GM23248 (cell line): ENCODE measurements at regions not wholly inside any gene's neighbourhood (a gene's known extent, or its start where the extent isn't known, plus 50 kb on each side); places are given as distances from the start of the nearest gene placed in this dataset.

Source experiments
- DNase-seq: peaks from one replicate; pipeline ENCODE4 v3.0.0-alpha.2; 2015
- H2AFZ ChIP-seq: fragments of 200-600 bp; sonication (generic); 2 replicates; pipeline ENCODE4 v1.6.1; 2016; ENCODE audit warnings: antibody characterized with exemption
- H3F3A ChIP-seq: fragments of 200-600 bp; sonication (generic); 2 replicates; pipeline ENCODE4 v1.6.1; 2016; ENCODE audit warnings: mild to moderate bottlenecking, antibody characterized with exemption, mixed run types; ENCODE audit not compliant: insufficient read depth
- H3K27ac ChIP-seq: fragments of 200-600 bp; sonication (generic); 2 replicates; pipeline ENCODE4 v1.5.1; 2016; ENCODE audit warnings: mild to moderate bottlenecking
- H3K27me3 ChIP-seq: fragments of 200-600 bp; sonication (generic); replicated peaks from 2 replicates; pipeline ENCODE4 v1.6.1; 2016; ENCODE audit warnings: mild to moderate bottlenecking; ENCODE audit not compliant: insufficient read depth
- H3K36me3 ChIP-seq: fragments of 200-600 bp; sonication (generic); 2 replicates; pipeline ENCODE4 v1.6.1; 2016; ENCODE audit warnings: low read depth, mild to moderate bottlenecking
- H3K4me1 ChIP-seq: fragments of 200-600 bp; sonication (generic); 2 replicates; pipeline ENCODE4 v1.6.1; 2016; ENCODE audit warnings: mild to moderate bottlenecking; ENCODE audit not compliant: insufficient read depth
- H3K4me2 ChIP-seq: fragments of 200-600 bp; sonication (generic); one replicate; pipeline ENCODE4 v1.6.1; 2016; ENCODE audit warnings: mild to moderate bottlenecking; ENCODE audit not compliant: unreplicated experiment
- H3K4me3 ChIP-seq: fragments of 200-600 bp; sonication (generic); 2 replicates; pipeline ENCODE4 v1.5.1; 2016; ENCODE audit warnings: mild to moderate bottlenecking
- H3K79me2 ChIP-seq: fragments of 200-600 bp; sonication (generic); 2 replicates; pipeline ENCODE4 v1.6.1; 2016; ENCODE audit warnings: mild to moderate bottlenecking; ENCODE audit not compliant: insufficient read depth
- H3K9ac ChIP-seq: fragments of 200-600 bp; sonication (generic); 2 replicates; pipeline ENCODE4 v1.6.1; 2016; ENCODE audit warnings: mild to moderate bottlenecking
- H3K9me2 ChIP-seq: fragments of 200-600 bp; sonication (generic); 2 replicates; pipeline ENCODE4 v1.6.1; 2016; ENCODE audit warnings: mixed run types, mild to moderate bottlenecking, moderate library complexity; ENCODE audit not compliant: insufficient read depth
- H3K9me3 ChIP-seq: fragments of 200-600 bp; sonication (generic); one replicate; pipeline ENCODE4 v1.6.1; 2017; ENCODE audit warnings: low read depth
- H4K20me1 ChIP-seq: fragments of 200-600 bp; sonication (generic); 2 replicates; pipeline ENCODE4 v1.6.0; 2016; ENCODE audit not compliant: insufficient read depth
- EZH2 ChIP-seq: fragments of 200-600 bp; sonication (generic); IDR thresholded peaks from 2 replicates; pipeline ENCODE4 v1.6.1; 2018; ENCODE audit warnings: antibody characterized with exemption, mild to moderate bottlenecking; ENCODE audit not compliant: insufficient read depth, poor library complexity, severe bottlenecking
- EZH2phosphoT487 ChIP-seq: fragments of 200-600 bp; sonication (generic); IDR thresholded peaks from 2 replicates; pipeline ENCODE4 v1.6.1; 2018; ENCODE audit warnings: antibody characterized with exemption, moderate library complexity, mild to moderate bottlenecking, low read depth; ENCODE audit not compliant: insufficient read depth
- WGBS, 2 experiments: methylation state at CpG; one replicate each; pipeline ENCODE4 v1.1.6; 2015 to 2017; ENCODE audit warnings: low lambda C conversion rate in 2 of 2, low coverage in 1 of 2; ENCODE audit errors: missing lambda C conversion rate in 2 of 2; 5-methylcytosine and 5-hydroxymethylcytosine counted together
- in situ Hi-C: fragments of 300-500 bp; cut with MboI; formaldehyde crosslinking; loops from 2 replicates; pipeline ENCODE4 v1.15.0; 2020

- H3K9me2 ChIP-seq: no peaks in the 10 kb centered on the region
- in situ Hi-C loops: no loop called here
- no peak overlapping the region for H3K4me2 ChIP-seq
- no peak overlapping the region for H3K9ac ChIP-seq
- H3K4me3 ChIP-seq: no peak overlapping the region
- peaks cover 27% of the 10 kb centered on the region for H3K27me3 ChIP-seq
- H4K20me1 ChIP-seq: no peaks in the 10 kb centered on the region
- no peaks in the 10 kb centered on the region for H3F3A ChIP-seq
- no peaks in the 10 kb centered on the region for H3K4me1 ChIP-seq
- 33 to 37% methylated on average over 8 of the region's 8 CpGs for WGBS, 2 experiments
- H3K36me3 ChIP-seq: no peaks in the 10 kb centered on the region
- H3K79me2 ChIP-seq: no peaks in the 10 kb centered on the region
- TF ChIP-seq EZH2 (no peak), EZH2phosphoT487 (no peak)
- no peak for DNase-seq
- no peak overlapping the region for H2AFZ ChIP-seq
- no peaks in the 10 kb centered on the region for H3K9me3 ChIP-seq
- H3K27ac ChIP-seq: no peak overlapping the region
Observed at GRCh38 chr2:88841224-88841929, 149.9 kb downstream of the RPIA start.

GRCh38 chr2:88842656-88843460 lies 151.4 kb downstream of the RPIA start:
- DNase-seq: no peak

GRCh38 chr2:88843651-88844050 lies 152.2 kb downstream of the RPIA start:
- in situ Hi-C loops: no loop called here
- TF ChIP-seq EZH2phosphoT487: no peak
- no peak for TF ChIP-seq EZH2
- no peak overlapping the region for H3K4me3 ChIP-seq
- no peak overlapping the region for H3K4me2 ChIP-seq
- H3F3A ChIP-seq: no peaks in the 10 kb centered on the region
- no peak for DNase-seq
- H4K20me1 ChIP-seq: no peaks in the 10 kb centered on the region
- H3K36me3 ChIP-seq: no peaks in the 10 kb centered on the region
- no peaks in the 10 kb centered on the region for H3K9me3 ChIP-seq
- H3K79me2 ChIP-seq: no peaks in the 10 kb centered on the region
- peaks cover 22% of the 10 kb centered on the region; the same call in 1 of the 2 replicates for H3K27me3 ChIP-seq
- no peaks in the 10 kb centered on the region for H3K9me2 ChIP-seq
- 8 to 23% methylated on average over 2 of the region's 2 CpGs for WGBS, 2 experiments
- H3K4me1 ChIP-seq: no peaks in the 10 kb centered on the region
- H2AFZ ChIP-seq: no peak overlapping the region
- no peak overlapping the region for H3K9ac ChIP-seq
- H3K27ac ChIP-seq: no peak overlapping the region

More at GRCh38 chr2:88842656-88843460, 151.4 kb downstream of the RPIA start:
- no peaks in the 10 kb centered on the region for H3K79me2 ChIP-seq
- H3K9me2 ChIP-seq: no peaks in the 10 kb centered on the region
- H2AFZ ChIP-seq: no peak overlapping the region
- H3K4me2 ChIP-seq: no peak overlapping the region
- in situ Hi-C loops: no loop called here
- TF ChIP-seq EZH2phosphoT487 (no peak), EZH2 (no peak)
- H3K4me3 ChIP-seq: no peak overlapping the region
- WGBS, 2 experiments: 8 to 16% methylated on average over 1 of the region's 1 CpG
- H4K20me1 ChIP-seq: no peaks in the 10 kb centered on the region
- H3F3A ChIP-seq: no peaks in the 10 kb centered on the region
- H3K9me3 ChIP-seq: no peaks in the 10 kb centered on the region
- H3K27ac ChIP-seq: no peak overlapping the region
- no peak overlapping the region for H3K9ac ChIP-seq
- H3K36me3 ChIP-seq: no peaks in the 10 kb centered on the region
- H3K27me3 ChIP-seq: peaks cover 23% of the 10 kb centered on the region
- no peaks in the 10 kb centered on the region for H3K4me1 ChIP-seq

- Histone ChIP-seq H3K4me1 (no peaks in the 10 kb centered on the region), H2AFZ (no peak overlapping the region), H3K9ac (no peak overlapping the region), H3K27me3 (peaks cover 21% of the 10 kb centered on the region; the same call in 1 of the 2 replicates), H3K27ac (no peak overlapping the region), H3F3A (no peaks in the 10 kb centered on the region), H3K36me3 (no peaks in the 10 kb centered on the region), H3K9me3 (no peaks in the 10 kb centered on the region), H3K4me2 (no peak overlapping the region), H3K9me2 (no peaks in the 10 kb centered on the region), H4K20me1 (no peaks in the 10 kb centered on the region), H3K4me3 (no peak overlapping the region), H3K79me2 (no peaks in the 10 kb centered on the region)
- no peak for TF ChIP-seq EZH2phosphoT487
- TF ChIP-seq EZH2: no peak
- no peak for DNase-seq
- 12 to 17% methylated on average over 3 of the region's 3 CpGs for WGBS, 2 experiments
- in situ Hi-C loops: no loop called here
Observed at GRCh38 chr2:88844960-88845359, 153.5 kb downstream of the RPIA start.
